ENCODE measurements at regions not wholly inside any gene's neighbourhood (a gene's known extent, or its start where the extent isn't known, plus 50 kb on each side); places are given as distances from the start of the nearest gene placed in this dataset.

- Histone ChIP-seq H3K9me3 (no peaks in the 10 kb centered on the region), H3K27me3 (no peaks in the 10 kb centered on the region), H3K27ac (replicated peaks in 1 of 4) (no peak overlapping the region), H3K36me3 (no peaks in the 10 kb centered on the region), H3K4me3 (no peak overlapping the region), H3K4me1 (no peaks in the 10 kb centered on the region)
- no peak for TF ChIP-seq POLR2AphosphoS5 (IDR thresholded peaks at IDR 0.05)
- no peak for TF ChIP-seq POLR2A (IDR thresholded peaks at IDR 0.05; ENCODE audit: low read depth)
- TF ChIP-seq, protein P1, sequence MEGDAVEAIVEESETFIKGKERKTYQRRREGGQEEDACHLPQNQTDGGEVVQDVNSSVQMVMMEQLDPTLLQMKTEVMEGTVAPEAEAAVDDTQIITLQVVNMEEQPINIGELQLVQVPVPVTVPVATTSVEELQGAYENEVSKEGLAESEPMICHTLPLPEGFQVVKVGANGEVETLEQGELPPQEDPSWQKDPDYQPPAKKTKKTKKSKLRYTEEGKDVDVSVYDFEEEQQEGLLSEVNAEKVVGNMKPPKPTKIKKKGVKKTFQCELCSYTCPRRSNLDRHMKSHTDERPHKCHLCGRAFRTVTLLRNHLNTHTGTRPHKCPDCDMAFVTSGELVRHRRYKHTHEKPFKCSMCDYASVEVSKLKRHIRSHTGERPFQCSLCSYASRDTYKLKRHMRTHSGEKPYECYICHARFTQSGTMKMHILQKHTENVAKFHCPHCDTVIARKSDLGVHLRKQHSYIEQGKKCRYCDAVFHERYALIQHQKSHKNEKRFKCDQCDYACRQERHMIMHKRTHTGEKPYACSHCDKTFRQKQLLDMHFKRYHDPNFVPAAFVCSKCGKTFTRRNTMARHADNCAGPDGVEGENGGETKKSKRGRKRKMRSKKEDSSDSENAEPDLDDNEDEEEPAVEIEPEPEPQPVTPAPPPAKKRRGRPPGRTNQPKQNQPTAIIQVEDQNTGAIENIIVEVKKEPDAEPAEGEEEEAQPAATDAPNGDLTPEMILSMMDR (IDR thresholded peaks at IDR 0.05): no peak
- TF ChIP-seq EP300 (IDR thresholded peaks at IDR 0.05): no peak
- WGBS: 80% methylated on average over 3 of the region's 3 CpGs
- no peak for DNase-seq (ENCODE audit: extremely low spot score)
- intact Hi-C loops (cut with DNase I): no loop called here
Observed at GRCh38 chr9:23306731-23307130, 519.3 kb downstream of the ELAVL2 start.

DNA sequence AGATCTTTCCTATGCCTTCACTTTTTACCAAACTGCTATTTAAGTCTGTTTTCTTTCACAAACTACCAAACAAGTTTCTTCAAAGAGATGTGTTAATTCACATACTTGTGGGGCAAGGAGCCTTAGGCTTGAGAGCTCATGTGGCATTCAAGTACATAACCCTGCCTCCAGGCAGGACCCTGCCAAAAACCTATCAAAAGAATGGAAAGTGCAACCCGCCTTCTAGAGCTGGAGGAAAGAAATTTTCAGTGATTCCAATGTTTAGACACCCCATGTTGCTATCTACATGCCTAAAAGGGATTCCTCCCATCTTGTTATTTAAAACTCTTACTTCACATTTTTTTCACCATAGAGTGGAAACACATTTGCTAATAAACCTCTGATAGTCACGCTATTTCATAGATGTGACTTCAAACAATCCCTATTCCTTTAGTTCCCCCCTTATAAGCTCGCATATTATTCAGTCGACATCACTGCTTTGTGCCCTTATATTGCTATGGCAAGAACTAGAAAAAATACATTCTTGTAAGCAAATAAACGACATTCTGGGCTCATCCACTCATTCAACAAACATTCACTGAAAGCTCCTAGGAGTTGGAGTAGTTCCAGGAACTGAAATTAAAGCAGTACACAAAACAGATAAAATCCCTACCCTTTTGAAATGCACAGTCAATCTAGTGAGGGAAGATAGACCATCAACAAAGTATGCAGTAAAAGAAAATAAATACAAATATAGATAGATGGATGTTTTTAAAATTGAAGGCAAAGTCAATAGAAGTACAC lies 518.1 kb downstream of the ELAVL2 start:
- 77% methylated on average over 5 of the region's 5 CpGs for WGBS
- Histone ChIP-seq H3K9me3 (no peaks in the 10 kb centered on the region), H3K4me3 (no peak overlapping the region), H3K27me3 (no peaks in the 10 kb centered on the region), H3K4me1 (no peaks in the 10 kb centered on the region), H3K36me3 (no peaks in the 10 kb centered on the region), H3K27ac (replicated peaks in 1 of 4) (no peak overlapping the region)
- no peak for DNase-seq (ENCODE audit: extremely low spot score)
- no peak for TF ChIP-seq EP300 (IDR thresholded peaks at IDR 0.05)
- TF ChIP-seq, protein P1 (IDR thresholded peaks at IDR 0.05): no peak
- TF ChIP-seq POLR2A (IDR thresholded peaks at IDR 0.05; ENCODE audit: low read depth): no peak
- no peak for TF ChIP-seq POLR2AphosphoS5 (IDR thresholded peaks at IDR 0.05)
- intact Hi-C loops (cut with DNase I): no loop called here

DNA sequence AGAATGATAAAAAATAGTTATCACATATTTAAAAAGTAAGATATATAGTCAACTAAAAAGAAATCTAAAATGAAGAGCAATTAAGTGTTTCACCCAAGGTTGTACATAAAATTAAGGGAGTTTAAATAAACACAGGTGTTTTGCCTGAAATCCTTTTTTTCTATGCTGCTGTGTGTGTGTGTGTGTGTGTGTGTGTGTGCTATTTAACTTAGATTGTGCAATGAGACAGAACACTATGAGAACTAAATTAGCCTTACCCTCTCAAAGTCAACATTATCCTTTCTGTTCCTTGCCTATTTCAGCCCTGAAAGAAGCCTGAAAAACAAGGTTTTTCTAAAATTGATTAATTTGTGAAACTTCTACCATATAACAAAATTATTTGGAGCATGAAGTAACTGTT lies 516.2 kb downstream of the ELAVL2 start:
- no peak for DNase-seq (ENCODE audit: extremely low spot score)
- H3K9me3 ChIP-seq: no peaks in the 10 kb centered on the region
- H3K36me3 ChIP-seq: no peaks in the 10 kb centered on the region
- no peaks in the 10 kb centered on the region for H3K27me3 ChIP-seq
- no peak overlapping the region for H3K4me3 ChIP-seq
- intact Hi-C loops (cut with DNase I): no loop called here
- TF ChIP-seq, protein P1 (IDR thresholded peaks at IDR 0.05): no peak
- TF ChIP-seq POLR2A (IDR thresholded peaks at IDR 0.05; ENCODE audit: low read depth): no peak
- TF ChIP-seq POLR2AphosphoS5 (IDR thresholded peaks at IDR 0.05): no peak
- TF ChIP-seq EP300 (IDR thresholded peaks at IDR 0.05): no peak
- H3K4me1 ChIP-seq: no peaks in the 10 kb centered on the region
- H3K27ac ChIP-seq (replicated peaks in 1 of 4): no peak overlapping the region

- H3K27me3 ChIP-seq: no peaks in the 10 kb centered on the region
- no peaks in the 10 kb centered on the region for H3K9me3 ChIP-seq
- intact Hi-C loops (cut with DNase I): no loop called here
- no peak overlapping the region for H3K27ac ChIP-seq (replicated peaks in 1 of 4)
- no peak overlapping the region for H3K4me3 ChIP-seq
- DNase-seq (ENCODE audit: extremely low spot score): no peak
- no peak for TF ChIP-seq POLR2AphosphoS5 (IDR thresholded peaks at IDR 0.05)
- no peak for TF ChIP-seq POLR2A (IDR thresholded peaks at IDR 0.05; ENCODE audit: low read depth)
- TF ChIP-seq, protein P1 (IDR thresholded peaks at IDR 0.05): no peak
- no peak for TF ChIP-seq EP300 (IDR thresholded peaks at IDR 0.05)
- WGBS: 85% methylated on average over 4 of the region's 4 CpGs
- no peaks in the 10 kb centered on the region for H3K4me1 ChIP-seq
- H3K36me3 ChIP-seq: no peaks in the 10 kb centered on the region
Observed at GRCh38 chr9:23314247-23314646, 511.8 kb downstream of the ELAVL2 start.

DNA sequence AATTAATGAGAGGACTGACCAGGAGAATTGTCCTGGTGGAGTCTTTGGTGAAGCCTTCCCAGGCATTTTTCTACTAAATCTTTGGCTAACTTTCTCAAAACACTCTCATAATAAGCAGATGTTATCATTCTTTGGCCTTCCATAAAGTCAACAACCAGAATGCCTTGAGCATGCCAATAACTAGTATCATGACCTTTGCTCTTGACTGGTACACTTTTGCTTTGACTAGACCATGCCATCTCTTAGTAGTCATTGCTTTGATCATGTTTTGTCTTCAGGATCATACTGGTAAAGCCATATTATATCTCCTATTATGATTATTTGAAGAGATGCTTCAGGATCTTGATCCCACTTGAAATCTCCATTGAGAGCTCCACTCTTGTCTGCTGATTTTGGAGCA lies 506.9 kb downstream of the ELAVL2 start:
- no peaks in the 10 kb centered on the region for H3K27me3 ChIP-seq
- TF ChIP-seq POLR2A (IDR thresholded peaks at IDR 0.05; ENCODE audit: low read depth) (no peak), POLR2AphosphoS5 (IDR thresholded peaks at IDR 0.05) (no peak), EP300 (IDR thresholded peaks at IDR 0.05) (no peak)
- TF ChIP-seq, protein P1 (IDR thresholded peaks at IDR 0.05): no peak
- no peak overlapping the region for H3K4me3 ChIP-seq
- no peaks in the 10 kb centered on the region for H3K36me3 ChIP-seq
- DNase-seq (ENCODE audit: extremely low spot score): no peak
- no peaks in the 10 kb centered on the region for H3K4me1 ChIP-seq
- no peaks in the 10 kb centered on the region for H3K9me3 ChIP-seq
- H3K27ac ChIP-seq (replicated peaks in 1 of 4): no peak overlapping the region
- intact Hi-C loops (cut with DNase I): no loop called here

All from esophagus muscularis mucosa (tissue), 4 donors.